Tibial nerve (tissue), 4 donors: ENCODE measurements at regions not wholly inside any gene's neighbourhood (a gene's known extent, or its start where the extent isn't known, plus 50 kb on each side); places are given as distances from the start of the nearest gene placed in this dataset.

ENCODE experiments used
- CTCF ChIP-seq, 5 experiments: fragments of 200-600 bp in 3 of 5; fragments of 450-650 bp in 2 of 5; sonication (generic) in 3 of 5; IDR thresholded peaks; one replicate each; pipeline ENCODE4 v1.5.1; 2016 to 2019; ENCODE audit warnings: antibody characterized with exemption in 5 of 5, mild to moderate bottlenecking in 3 of 5, moderate library complexity in 2 of 5
- EP300 ChIP-seq, 2 donors: sonication (generic); formaldehyde crosslinking; IDR thresholded peaks; one replicate each; pipeline ENCODE4 v1.6.1; 2017; ENCODE audit warnings: antibody characterized with exemption in 2 of 2, mild to moderate bottlenecking in 1 of 2
- POLR2A ChIP-seq, 2 donors: fragments of 450-650 bp; IDR thresholded peaks; one replicate each; pipeline ENCODE4 v1.6.1; 2017; ENCODE audit warnings: antibody characterized with exemption in 2 of 2, mild to moderate bottlenecking in 2 of 2, moderate library complexity in 2 of 2

GRCh38 chr1:94627771-94628498, 86.4 kb upstream of the F3 start:
- TF ChIP-seq CTCF (IDR thresholded peaks at IDR 0.05), result no peak
- no peak for TF ChIP-seq EP300 (IDR thresholded peaks at IDR 0.05)
- TF ChIP-seq POLR2A (IDR thresholded peaks at IDR 0.05), result no peak
